NB4 (cell line): ENCODE measurements at regions not wholly inside any gene's neighbourhood (a gene's known extent, or its start where the extent isn't known, plus 50 kb on each side); places are given as distances from the start of the nearest gene placed in this dataset.

Source experiments
- DNase-seq: peaks from one replicate; pipeline ENCODE4 v3.0.0; 2010; ENCODE audit warnings: low read depth
- H3K4me3 ChIP-seq: one replicate; pipeline ENCODE4 v1.5.1; 2011; ENCODE audit warnings: mild to moderate bottlenecking, low read depth, low read length, moderate library complexity
- CTCF ChIP-seq: IDR thresholded peaks from one replicate; pipeline ENCODE4 v1.5.1; 2012; ENCODE audit warnings: low read depth, low read length
- MAX ChIP-seq: IDR thresholded peaks from 2 replicates; pipeline ENCODE4 v1.6.1; 2011; ENCODE audit warnings: low read depth, low read length
- MYC ChIP-seq: IDR thresholded peaks from 2 replicates; pipeline ENCODE4 v1.6.1; 2011; ENCODE audit warnings: low read depth, low read length
- POLR2A ChIP-seq: IDR thresholded peaks from 2 replicates; pipeline ENCODE4 v1.6.1; 2011; ENCODE audit warnings: mild to moderate bottlenecking; ENCODE audit not compliant: insufficient read length; ENCODE audit errors: extremely low read depth

- no peak for TF ChIP-seq MAX
- TF ChIP-seq CTCF: no peak
- no peak for TF ChIP-seq MYC
- no peak for TF ChIP-seq POLR2A
- no peak for DNase-seq
- H3K4me3 ChIP-seq: no peak overlapping the region
Measured at GRCh38 chr5:142435410-142436115, 110.7 kb upstream of the SPRY4 start.

GRCh38 chr5:142434322-142434612 is 109.4 kb upstream of the SPRY4 start:
- no peak for TF ChIP-seq MYC
- no peak for TF ChIP-seq POLR2A
- TF ChIP-seq MAX: no peak
- no peak for TF ChIP-seq CTCF

GRCh38 chr5:142433526-142434321 is 108.9 kb upstream of the SPRY4 start:
- no peak for DNase-seq
- TF ChIP-seq MYC: no peak
- TF ChIP-seq MAX: no peak
- TF ChIP-seq POLR2A: no peak
- no peak for TF ChIP-seq CTCF
- no peak overlapping the region for H3K4me3 ChIP-seq

More at GRCh38 chr5:142434322-142434612, 109.4 kb upstream of the SPRY4 start:
- DNase-seq: no peak
- H3K4me3 ChIP-seq: no peak overlapping the region

GRCh38 chr5:142432961-142433360 is 108.1 kb upstream of the SPRY4 start:
- H3K4me3 ChIP-seq: no peak overlapping the region
- no peak for TF ChIP-seq MYC
- TF ChIP-seq MAX: no peak
- TF ChIP-seq POLR2A: no peak
- no peak for TF ChIP-seq CTCF
- DNase-seq: peak; percentile 11

- TF ChIP-seq MAX (no peak), CTCF (no peak), POLR2A (no peak), MYC (no peak; the same call in 1 of the 2 replicates)
- no peak overlapping the region for H3K4me3 ChIP-seq
- DNase-seq: peak; percentile 53
Measured at GRCh38 chr5:142432369-142432863, 107.6 kb upstream of the SPRY4 start.
